Body of pancreas (tissue), 4 donors: ENCODE measurements at regions not wholly inside any gene's neighbourhood (a gene's known extent, or its start where the extent isn't known, plus 50 kb on each side); places are given as distances from the start of the nearest gene placed in this dataset.

Source experiments
- CTCF ChIP-seq, 7 experiments: fragments of 450-650 bp in 4 of 7; fragments of 200-600 bp in 3 of 7; sonication (generic) in 3 of 7; IDR thresholded peaks; one replicate each; pipeline ENCODE4 v1.5.1; 2016 to 2019; ENCODE audit warnings: antibody characterized with exemption in 7 of 7
- POLR2A ChIP-seq, 3 donors: fragments of 450-650 bp; IDR thresholded peaks; one replicate each; pipeline ENCODE4 v1.6.1; 2016; ENCODE audit warnings: antibody characterized with exemption in 3 of 3, mild to moderate bottlenecking in 2 of 3

- TF ChIP-seq CTCF (IDR thresholded peaks at IDR 0.05) = no peak
- TF ChIP-seq POLR2A (IDR thresholded peaks at IDR 0.05) = no peak
Observed at GRCh38 chr4:117676153-117676552, 358.1 kb upstream of the NDST3 start.
